GM18520 (cell line): ENCODE measurements at regions not wholly inside any gene's neighbourhood (a gene's known extent, or its start where the extent isn't known, plus 50 kb on each side); places are given as distances from the start of the nearest gene placed in this dataset.
A peak's percentile ranks its signal among the peaks of the same experiment; 100 is the strongest.

Experiments used
- ATAC-seq: cut with Tn5 transposase; IDR thresholded peaks from one replicate; pipeline ENCODE4 v1.9.1; 2021; ENCODE audit not compliant: unreplicated experiment

- ATAC-seq = no peak
Measured at GRCh38 chr5:64110222-64110621, 55.4 kb upstream of the RNF180 start.

GRCh38 chr5:64108674-64109073, 57.0 kb upstream of the RNF180 start:
- ATAC-seq = no peak

GRCh38 chr5:64100203-64100602, 65.4 kb upstream of the RNF180 start:
- ATAC-seq = no peak

GRCh38 chr5:64096771-64097170, 68.9 kb upstream of the RNF180 start:
- no peak for ATAC-seq

GRCh38 chr5:64077589-64077988, 88.1 kb upstream of the RNF180 start:
- ATAC-seq = no peak

GRCh38 chr5:64074533-64074932, 91.1 kb upstream of the RNF180 start:
- peak; percentile 85 for ATAC-seq

GRCh38 chr5:64069486-64069885, 96.2 kb upstream of the RNF180 start:
- no peak for ATAC-seq

GRCh38 chr5:64050296-64050695, 88.1 kb upstream of the HTR1A start:
- ATAC-seq = no peak

- ATAC-seq = no peak
Measured at GRCh38 chr5:64040490-64040889, 78.2 kb upstream of the HTR1A start.

- ATAC-seq = no peak
Measured at GRCh38 chr5:64026493-64026892, 64.2 kb upstream of the HTR1A start.

- no peak for ATAC-seq
Measured at GRCh38 chr5:64019746-64020145, 57.5 kb upstream of the HTR1A start.

GRCh38 chr5:64018966-64019365, 56.7 kb upstream of the HTR1A start:
- no peak for ATAC-seq

- ATAC-seq = no peak
Measured at GRCh38 chr5:64015824-64016223, 53.6 kb upstream of the HTR1A start.
